HG03175 (cell line): ENCODE measurements at regions not wholly inside any gene's neighbourhood (a gene's known extent, or its start where the extent isn't known, plus 50 kb on each side); places are given as distances from the start of the nearest gene placed in this dataset.

Experiments
- ATAC-seq: cut with Tn5 transposase; IDR thresholded peaks from one replicate; pipeline ENCODE4 v1.9.1; 2021; ENCODE audit warnings: mild to moderate bottlenecking, moderate library complexity; ENCODE audit not compliant: unreplicated experiment

DNA sequence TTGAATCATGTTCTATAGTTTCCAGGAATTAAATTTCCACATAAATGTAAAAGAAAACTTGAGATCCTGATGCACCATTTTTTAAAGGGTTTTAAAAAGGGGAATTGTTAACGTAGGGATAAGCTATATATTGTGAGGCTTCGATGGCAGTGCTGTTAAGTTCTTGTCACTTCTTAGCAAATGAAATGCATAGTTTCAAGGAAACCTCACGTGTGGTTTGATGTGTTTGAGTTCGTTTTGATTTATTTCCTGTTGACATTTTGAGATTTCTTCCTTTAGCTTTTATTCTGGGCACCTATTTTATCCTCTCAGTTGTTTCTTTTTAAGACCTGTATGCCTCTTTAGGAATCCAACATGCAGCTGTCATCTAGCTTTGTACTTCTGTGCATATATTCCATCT, 301.0 kb downstream of the DOCK8 start:
- ATAC-seq: no peak

DNA sequence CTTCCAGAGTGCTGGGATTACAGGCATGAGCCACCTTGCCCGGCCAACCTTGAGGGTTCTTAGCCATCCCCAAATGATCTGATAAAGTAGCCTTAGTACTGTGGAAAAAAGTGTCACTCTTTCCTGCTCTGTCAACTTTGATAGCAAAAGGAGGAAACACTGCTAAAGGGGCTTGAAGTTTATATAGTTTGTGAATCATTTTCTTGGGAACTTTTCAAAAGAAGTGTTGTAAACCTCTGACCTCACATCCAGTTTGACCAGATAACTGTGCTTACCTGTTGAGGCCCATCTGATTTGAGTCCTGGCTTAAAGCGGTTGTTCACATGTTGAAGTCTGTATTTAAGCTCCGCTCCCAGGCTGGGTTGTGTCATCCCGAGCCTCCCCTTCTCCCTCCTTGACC, 303.3 kb downstream of the DOCK8 start:
- no peak for ATAC-seq

DNA sequence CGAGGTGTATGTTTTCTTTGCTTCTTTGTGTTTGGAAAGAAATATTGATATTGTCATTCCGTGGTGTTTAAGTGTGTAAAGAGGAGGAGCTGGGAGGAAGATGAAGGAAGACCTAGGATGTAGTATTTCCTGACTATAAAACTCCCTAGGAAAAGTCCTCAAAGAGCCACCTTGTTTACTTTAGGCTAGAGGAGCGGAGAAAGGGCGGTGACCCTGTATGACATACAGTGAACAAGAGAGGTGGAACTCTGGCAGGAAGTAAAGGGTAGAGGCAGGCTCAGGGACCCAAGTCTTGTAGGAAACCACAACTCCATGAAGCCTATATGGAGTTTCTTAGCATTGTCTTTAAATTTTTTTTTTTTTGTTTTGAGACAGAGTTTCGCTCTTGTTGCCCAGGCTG, 303.9 kb downstream of the DOCK8 start:
- ATAC-seq: no peak

DNA sequence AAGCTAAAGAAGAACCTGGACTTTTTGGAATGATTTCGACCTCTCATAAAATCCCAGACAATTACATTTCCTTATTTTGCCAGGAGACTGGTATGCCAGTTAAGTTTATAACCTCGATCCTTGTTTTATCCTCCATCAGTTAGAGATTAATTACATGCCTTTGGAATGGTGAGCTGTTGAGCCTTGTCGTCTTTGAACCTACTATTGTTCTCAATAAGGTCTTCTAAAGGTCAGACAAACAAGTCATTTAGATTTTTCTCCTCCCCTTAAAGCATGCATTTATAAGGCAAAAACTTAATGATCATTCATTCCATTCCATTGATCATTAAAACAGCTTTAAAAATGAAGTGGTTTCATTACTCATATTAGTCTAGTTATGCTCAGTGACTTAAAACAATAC, 304.9 kb downstream of the DOCK8 start:
- ATAC-seq: no peak

DNA sequence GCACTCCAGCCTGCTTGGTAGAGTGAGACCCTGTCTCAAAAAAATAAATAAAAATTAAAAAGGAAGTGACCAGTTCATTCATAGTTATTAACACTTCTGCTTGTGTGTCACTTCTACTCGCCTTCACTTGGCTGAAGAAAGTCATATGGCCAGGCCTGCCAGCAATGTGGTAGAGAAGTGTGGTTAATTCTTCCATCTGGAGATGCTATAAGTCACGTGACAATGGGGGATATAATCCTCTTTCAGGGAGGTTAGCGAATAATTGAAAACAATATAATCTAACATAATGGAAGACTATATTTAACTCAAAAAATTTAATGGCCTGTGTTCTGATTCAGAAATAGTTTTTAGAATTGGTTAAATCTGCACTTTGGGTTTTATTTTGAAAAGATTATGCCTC, 305.6 kb downstream of the DOCK8 start:
- no peak for ATAC-seq

DNA sequence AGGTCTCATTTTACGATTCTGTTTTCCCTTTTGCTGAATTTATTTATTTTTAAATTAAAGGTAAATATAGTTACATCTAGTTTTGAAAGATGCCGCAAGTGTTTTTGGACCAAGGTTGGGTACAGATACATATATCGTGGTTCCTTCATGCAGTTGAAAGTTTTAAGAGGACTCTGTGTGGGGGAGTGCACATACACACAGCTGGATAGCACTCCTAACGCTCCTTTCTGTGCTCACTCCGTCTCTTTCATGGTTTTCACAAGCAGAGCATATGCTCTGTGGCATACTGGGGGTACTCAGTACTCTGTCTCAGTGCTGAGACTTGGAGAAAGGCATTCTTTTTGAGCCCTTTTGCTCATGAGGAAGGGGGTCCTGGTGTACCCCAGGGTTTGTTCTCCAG, 307.5 kb downstream of the DOCK8 start:
- no peak for ATAC-seq

DNA sequence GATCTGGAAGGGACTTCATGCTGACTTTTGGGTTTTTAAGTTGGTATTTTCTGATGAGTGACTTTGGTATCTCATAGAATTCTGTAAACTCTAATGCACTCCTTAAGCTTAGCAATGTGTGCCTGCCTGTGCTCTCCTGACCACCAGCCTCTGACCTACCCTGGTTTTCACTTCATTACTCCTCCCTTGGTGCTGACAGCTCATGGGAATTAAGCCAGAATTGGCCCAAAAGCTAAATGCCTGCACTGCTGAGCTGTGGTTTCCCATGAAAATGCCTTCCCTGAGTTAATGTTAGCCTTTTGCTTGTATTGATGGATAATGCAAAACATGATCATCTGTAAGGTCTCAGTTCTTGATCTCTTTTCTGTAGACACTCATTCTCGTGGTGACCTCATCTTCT, 308.0 kb downstream of the DOCK8 start:
- no peak for ATAC-seq

DNA sequence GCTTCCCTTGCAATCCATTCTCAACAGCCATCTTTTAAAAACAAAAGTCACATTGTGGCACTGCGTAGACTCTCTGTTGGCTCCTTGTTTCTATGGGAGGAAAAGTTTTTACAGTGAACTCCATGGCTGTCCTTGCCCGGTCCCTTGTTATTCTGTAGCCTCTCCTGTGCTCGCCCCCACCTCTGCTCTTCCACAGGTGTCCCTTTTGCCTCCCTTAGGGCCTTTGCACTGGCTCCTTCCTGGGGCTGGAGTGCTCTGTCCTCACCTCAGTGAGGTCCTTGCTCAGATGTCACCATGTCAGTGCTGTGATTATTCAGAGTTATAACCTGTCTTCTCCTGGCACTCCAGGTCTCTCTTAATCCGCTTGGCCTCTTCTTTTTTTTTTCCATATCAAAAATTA, 308.8 kb downstream of the DOCK8 start:
- no peak for ATAC-seq

DNA sequence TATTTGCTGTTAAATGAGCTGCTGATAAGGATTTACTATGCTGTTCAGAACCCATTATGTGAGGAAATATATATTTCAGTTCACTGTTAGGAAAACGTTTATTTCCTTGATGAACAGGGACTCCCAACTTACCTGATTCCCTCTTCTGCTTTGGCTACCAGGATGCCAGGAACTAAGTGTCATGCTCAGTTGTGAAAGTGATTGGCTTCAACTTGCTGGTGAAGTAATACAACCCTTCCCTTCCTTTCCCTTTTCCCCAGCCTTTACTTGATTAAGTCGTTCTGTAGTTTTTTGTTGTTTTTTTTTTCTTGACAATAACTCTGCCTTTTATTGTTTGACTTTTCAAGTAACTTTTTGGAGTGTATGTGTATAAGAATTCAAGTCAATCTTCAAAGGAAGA, 309.3 kb downstream of the DOCK8 start:
- ATAC-seq: no peak

DNA sequence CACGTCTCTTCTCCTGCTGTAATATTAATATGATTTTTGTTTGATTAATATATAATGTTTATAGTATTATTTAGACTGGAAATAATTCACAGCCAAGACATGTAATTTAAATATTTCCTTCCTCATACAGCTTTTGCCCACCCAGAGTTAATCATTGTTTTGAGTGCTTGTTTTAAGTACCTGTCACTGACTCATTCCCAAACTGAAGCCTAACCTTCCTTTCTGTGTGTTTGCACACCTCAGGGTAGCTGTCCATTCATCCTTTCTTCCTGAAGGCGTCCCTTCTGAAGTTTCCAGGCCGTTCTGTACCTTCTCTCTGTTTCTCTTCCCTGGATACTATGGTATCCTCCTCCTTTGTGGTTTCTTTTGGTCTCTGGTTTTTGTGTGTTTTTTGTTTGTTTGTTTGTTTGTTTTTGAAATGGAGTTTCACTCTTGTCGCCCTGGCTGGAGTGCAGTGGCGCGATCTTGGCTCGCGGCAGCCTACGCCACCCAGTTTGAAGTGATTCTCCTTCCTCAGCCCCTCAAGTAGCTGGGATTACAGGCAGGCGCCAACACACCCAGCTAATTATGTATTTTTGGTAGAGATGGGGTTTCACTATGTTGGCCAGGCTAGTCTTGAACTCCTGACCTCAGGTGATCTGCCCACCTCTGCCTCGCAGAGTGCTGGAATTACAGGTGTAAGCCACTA, 312.4 kb downstream of the DOCK8 start:
- ATAC-seq: peak; percentile 85

DNA sequence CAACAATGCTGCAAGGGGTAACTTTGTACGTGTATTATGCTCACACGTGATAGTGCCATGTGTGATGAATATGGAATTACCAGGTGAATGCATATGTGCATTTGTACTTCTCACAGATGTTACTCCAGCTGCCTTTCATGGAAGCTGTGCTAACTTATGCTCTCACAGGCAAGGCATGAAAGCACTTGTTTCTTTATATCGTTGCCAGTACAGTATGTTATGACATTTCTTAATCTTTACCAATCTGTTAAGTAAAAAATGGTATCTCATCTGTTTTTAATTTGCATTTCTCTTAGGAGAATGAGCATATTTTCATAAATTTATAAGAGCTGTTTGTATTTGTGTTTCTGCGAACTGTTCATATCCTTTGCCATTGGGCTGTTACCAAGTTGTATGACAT, 311.8 kb upstream of the DMRT1 start:
- ATAC-seq: no peak

DNA sequence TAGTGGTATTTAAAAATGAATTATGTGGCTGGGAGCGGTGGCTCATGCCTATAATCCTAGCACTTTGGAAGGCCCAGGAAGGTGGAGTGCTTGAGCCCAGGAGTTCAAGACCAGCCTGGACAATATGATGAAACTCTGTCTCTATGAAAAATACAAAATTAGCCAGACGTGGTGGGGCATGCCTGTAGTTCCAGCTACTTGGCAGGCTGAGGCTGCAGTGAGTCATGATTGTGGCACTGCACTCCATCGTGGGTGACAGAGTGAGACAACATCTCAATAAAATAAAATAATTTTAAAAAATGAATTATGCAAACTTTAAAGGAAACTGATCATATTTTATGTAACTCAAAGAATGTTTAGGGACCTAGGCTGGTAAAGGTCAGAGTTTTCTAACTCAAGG, 310.8 kb upstream of the DMRT1 start:
- no peak for ATAC-seq

DNA sequence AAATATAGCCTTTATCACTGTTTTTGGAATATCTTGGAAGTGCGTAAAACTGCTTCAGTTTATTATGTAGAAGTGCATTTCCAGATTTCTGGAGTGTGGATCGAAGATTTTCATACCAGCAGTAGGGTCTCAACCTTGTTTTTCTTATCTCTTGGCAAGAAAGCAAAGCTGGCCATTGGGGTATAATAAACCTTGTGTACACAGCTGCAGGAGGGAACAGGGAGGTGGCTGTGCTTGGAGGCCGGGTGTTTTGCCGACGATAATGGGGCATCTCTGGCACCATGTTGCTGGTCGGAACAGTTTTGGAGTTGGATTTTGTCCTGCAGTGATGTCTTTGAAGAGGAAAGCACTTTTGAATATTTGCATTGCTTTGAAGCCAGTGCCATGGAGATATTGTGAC, 308.8 kb upstream of the DMRT1 start:
- ATAC-seq: no peak

DNA sequence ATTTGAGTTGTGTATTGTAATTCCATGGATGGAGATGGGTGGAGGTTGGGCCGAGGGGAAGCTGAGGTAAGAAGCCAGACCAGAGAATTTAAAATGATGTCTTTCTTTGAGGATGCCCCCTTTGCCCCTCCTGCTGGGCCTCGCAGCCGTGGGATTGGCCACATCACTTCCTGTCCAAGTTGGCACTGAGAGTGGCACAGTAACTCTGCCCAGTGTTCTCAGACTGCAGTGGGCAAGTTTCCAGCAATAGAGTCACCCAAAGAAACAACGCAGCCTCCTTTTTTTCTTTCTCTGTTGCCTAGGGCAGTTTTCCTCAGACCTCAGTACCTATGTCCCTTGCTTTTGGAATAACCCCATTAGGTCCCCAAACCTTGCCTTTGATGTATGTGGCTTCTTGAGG, 306.6 kb upstream of the DMRT1 start:
- no peak for ATAC-seq

DNA sequence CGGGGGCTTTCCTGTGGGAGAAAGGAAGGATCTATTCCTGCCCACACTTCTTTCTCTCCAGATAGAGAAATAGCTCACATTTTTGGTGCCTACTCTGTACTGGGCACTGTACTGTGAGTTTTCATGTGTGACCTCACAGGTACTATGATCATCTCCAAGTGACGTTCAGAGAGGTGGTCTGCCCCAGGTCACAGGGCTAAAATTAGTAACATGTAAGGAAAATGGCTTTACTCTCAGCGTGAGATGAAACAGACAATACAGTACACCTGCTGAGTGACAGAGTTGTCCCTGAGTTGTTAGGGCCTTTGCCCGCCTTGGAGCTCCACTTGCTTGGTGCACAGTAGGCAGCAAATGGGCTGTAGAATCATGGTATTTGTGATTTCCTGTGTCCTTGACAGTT, 306.1 kb upstream of the DMRT1 start:
- ATAC-seq: no peak

DNA sequence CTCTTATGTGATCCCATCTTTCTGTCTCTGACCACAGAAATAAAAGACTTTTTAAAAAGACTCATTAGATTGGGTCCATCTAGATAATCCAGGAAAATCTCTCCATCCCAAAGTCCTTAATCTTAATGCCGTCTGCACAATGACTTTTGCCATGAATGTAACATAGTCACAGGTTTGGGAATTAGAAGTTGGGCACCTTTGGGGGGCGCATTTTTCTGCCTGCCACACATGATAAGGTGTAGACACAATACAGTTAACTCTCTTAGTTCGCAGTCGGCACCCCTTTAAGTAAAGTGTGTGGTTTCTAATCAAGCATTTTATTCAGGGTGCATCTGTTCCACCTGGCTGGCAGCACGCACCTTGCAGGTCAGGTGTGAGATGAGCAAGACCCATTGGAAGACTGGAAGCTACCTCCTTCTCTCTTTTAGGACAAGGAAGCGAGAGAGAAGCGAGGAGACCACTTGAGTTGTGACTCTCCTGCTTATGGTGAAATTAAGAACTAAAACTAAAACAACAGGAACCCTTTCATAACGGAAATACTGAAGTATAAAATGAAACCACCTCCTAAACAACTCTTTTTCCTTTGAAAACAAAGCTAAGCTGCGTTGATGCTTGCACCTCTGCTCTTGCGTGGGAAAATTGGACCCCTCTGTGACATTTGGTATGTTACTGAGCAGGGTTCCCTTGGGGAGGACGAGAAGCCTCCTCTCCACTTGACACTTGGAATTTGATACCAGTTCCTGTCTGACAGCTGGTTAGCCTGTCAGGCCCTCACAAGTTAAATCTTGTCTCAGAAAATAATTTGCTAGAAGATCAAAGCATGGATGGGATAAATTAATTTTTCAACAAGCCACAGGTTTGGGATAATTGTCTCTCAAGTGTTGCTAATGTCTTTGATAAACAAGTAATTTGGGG, 304.6 kb upstream of the DMRT1 start:
- ATAC-seq: no peak

DNA sequence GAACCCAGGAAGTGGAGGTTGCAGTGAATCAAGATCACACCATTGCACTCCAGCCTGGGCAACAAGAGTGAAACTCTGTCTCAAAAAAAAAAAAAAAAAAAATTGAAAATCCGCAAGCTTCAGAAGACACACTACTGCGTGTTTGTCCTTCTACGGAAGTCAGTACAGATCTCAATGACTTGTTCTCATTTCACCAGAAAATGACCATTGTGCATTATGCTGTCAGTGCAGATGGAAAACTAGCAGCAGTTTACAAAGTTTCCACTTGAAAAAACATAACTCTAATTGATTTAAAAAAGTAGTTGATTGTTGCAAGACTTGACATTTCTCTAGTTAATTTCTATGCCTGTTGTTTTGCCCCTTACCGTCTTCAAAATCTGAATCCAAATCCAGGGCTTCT, 298.0 kb upstream of the DMRT1 start:
- no peak for ATAC-seq

DNA sequence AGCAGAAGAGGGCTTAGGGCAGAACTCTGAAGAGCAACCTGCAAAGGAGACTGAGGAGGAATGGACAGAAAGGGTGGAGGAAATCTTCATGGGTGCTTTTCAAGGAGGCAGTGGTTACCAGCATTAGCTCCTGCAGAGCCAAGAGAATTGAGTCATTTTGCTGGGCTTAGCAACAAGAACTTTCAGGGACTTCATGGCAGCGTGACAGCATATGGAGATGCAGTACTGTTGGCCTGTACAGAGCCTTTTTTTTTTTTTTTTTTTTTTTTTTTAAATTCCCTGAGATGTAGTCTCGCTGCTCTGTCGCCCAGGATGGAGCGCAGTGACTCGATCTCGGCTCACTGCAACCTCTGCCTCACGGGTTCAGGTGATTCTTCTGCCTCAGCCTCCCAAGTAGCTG, 296.0 kb upstream of the DMRT1 start:
- ATAC-seq: no peak

DNA sequence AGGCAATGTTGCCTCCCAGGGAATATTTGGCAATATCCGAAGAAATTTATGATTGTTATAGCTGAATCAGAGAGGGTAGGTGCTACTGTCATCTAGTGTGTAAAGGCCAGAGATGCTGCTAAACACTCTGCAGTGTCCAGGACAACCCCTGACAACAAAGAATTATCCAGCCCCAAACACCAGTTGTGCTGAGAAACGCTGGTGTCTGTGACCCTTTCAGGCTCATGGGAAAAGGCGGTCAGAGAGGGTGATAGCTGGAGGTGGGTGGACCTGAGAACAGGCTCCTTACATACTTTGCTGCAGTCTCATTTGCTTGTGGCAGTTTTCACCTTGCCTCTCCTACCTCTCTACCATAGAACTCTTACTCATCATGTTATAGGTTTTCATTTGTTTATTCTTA, 295.3 kb upstream of the DMRT1 start:
- ATAC-seq: no peak

DNA sequence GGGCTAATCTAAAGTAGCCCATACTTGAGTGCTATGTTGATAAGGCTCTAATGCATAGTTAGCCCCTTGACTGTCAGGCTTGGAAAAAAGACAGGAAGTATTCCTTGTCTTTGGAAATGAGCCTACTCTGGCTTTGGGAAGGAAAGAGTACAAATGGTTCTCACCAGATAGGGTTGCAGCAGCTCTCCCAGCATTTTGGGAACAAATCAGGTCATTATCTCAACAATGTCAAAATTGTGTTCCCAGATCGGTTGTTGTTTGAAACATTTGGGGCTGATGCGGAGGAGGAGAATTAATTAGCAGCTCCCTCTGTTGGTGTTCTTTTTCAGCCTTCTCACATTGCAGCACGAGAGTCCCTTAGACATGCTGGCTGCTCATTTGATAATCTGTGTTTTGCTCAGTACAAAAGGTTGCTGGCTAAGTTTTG, 294.7 kb upstream of the DMRT1 start:
- no peak for ATAC-seq

DNA sequence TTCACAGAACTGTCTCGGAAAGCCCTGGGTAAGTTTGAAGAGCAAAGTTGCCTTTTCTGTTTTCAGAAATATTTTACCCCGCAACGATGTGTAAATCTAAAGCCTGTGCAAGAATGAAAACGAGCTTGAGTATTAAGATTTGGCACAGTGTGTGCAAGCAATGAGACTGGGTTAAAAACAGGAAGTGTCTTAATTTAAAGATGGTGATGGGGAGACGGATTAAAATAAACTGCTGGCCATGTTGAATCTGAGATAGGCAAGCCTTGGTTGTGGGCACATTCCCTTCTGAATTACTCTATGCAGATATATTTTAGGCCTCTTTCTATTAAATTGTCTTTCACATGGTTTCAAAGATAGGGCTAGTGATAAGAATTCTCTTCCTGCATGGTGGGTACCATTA, 294.2 kb upstream of the DMRT1 start:
- no peak for ATAC-seq

DNA sequence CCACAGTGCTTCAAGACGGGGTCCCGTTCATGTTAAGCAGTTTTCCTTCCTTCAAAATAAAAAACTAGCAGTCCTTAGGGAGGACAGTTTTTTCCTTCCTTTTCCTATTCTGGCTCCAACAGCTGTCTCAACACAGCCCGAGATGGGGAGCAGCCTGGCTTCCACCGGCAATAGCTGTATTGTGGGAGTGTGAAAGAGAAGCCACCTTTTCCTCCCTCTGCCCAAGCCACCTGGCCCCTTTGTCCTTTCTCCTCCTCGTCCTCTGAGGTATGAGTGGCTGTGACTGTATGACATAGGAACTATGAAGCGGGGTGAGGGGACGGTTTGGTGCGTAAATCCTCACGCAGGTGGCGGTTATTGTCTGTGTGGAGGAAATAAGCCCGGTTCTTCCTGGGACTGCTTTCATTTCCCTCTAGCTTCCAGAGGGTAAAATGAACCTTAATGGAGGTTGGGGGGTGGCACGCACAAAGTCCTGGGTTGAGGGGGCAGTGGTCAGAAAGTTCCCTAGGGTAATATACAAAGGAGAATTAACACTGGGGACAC, 292.0 kb upstream of the DMRT1 start:
- ATAC-seq: no peak
